Neural progenitor cell (in vitro differentiated cells): ENCODE measurements at regions not wholly inside any gene's neighbourhood (a gene's known extent, or its start where the extent isn't known, plus 50 kb on each side); places are given as distances from the start of the nearest gene placed in this dataset.

Source experiments
- CTCF ChIP-seq: fragments of 200-600 bp; sonication (generic); IDR thresholded peaks from 2 replicates; pipeline ENCODE4 v1.5.1; 2017; ENCODE audit warnings: antibody characterized with exemption, mild to moderate bottlenecking
- EZH2 ChIP-seq: fragments of 200-600 bp; sonication (generic); IDR thresholded peaks from 2 replicates; pipeline ENCODE4 v1.6.1; 2017; ENCODE audit warnings: antibody characterized with exemption, mild to moderate bottlenecking, moderate library complexity
- EZH2phosphoT487 ChIP-seq: fragments of 200-600 bp; sonication (generic); IDR thresholded peaks from 2 replicates; pipeline ENCODE4 v1.6.1; 2017; ENCODE audit warnings: antibody characterized with exemption

GRCh38 chr15:96473556-96473955 is 143.1 kb downstream of the NR2F2 start:
- no peak for TF ChIP-seq EZH2
- no peak for TF ChIP-seq CTCF
- TF ChIP-seq EZH2phosphoT487, result no peak
